Fibroblast of skin of left biceps (primary cell): ENCODE measurements at regions not wholly inside any gene's neighbourhood (a gene's known extent, or its start where the extent isn't known, plus 50 kb on each side); places are given as distances from the start of the nearest gene placed in this dataset.

Experiments
- DNase-seq, 2 experiments: peaks; one replicate each; pipeline ENCODE4 v3.0.0-alpha.2; 2013; ENCODE audit warnings: low read depth in 2 of 2

DNA sequence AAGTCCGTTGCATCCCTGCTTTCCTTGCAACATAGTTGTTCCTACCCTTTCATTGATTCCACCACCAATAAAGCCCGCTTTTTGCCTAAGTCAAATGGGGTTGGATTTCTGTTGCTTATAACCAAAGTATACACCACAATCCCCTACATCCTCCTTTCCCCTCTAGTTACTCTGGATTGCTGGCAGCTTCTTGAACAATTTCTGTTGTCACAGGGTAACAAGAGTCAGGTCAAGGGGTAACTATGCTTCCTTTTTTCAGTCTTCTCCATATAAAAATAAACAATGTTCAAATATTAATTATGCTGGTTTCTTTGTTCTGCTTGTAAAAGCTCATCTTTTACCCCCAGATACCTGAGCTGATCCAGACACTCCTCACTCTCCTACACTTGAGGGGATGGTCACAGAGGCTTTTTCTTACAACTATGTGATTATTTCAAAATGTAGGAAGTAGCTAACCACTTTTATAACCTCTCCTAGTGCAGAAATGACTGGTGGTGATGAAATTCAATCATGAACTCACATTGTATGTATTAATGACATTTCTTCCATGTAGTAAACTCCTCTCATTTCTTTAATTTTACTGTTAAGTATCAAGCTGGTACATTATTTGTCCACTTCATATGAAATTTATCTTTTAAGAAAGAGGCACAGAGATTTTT, 136.5 kb downstream of the SNX18 start:
- DNase-seq: no peak

DNA sequence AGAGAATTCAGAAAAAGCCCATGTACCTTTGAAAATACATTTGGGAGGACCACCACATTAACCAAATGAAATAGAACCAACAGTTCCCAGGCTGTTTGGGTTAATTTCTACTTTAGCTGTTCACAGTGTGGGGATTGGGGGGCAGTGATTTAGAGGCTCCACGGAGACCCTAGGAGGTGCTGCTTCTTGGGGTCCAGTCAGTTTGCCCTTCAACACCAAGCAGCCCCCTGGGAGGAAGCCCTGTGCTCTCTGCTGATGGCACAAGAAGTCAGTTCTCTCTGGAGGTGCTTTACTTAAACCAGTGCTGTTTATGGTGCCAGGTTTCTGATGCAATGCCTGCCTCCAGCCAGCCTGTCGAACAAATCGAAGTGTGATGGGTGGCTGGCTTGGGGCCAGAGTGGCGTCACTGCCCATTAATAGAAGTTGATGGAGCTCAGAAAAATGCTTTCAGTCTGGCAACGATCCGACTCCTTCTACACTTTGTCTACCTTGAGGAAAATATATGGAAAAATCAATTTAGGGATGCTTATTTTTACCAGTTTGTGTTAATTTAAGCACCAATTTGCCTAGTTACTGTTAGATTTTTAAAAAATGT, 134.0 kb downstream of the SNX18 start:
- DNase-seq: no peak

DNA sequence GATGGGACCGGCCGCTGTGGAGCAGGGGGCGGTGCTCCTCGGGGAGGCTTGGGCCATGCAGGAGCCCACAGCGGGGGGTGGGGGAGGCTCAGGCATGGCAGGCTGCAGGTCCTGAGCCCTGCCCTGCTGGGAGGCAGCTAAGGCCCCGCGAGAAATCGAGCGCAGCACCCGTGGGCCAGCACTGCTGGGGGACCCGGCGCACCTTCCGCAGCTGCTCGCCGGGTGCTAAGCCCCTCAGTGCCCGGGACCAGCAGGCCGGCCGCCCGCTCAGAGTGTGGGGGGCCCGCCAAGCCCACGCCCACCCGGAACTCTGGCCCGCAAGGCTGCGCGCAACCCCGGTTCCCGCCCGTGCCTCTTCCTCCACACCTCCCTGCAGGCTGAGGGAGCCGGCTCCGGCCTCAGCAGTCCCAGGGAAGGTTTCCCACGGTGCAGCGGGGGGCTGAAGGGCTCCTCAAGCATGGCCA, 131.5 kb downstream of the SNX18 start:
- no peak for DNase-seq

DNA sequence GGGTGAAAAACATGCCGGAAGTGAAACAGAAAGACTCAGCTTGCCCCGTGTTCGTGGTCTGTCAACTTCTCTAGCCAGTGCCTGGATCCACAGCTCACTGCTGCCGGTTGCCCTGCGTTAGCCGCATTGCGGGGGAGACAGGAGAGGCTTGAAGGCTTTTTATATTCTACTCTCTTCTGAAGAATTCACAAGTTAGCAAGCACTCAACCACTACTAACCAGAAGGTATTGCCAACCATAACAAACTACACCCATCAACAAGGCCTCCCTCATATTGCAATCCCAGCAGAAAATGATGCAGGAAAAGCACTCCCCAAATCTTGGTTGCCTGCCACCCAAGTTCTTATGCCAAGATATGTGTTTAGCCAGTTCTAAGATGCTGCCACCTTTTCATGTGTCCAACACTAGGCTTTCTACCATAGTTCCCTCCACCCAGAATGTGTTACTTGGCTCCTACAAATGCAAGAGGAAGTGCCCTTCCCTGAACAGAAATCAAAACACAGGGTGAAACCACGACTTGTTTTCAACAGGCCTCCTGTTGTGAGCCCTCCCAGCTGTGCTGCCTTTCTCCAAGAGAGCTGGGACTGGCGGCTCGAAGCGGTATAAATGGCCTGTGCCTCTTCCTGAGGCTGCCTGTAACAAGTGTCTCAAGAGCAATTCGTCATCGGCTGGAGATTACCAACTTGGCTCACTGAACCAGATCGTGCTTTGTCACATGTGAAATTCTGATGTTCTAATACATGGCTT, 129.0 kb downstream of the SNX18 start:
- DNase-seq: no peak

DNA sequence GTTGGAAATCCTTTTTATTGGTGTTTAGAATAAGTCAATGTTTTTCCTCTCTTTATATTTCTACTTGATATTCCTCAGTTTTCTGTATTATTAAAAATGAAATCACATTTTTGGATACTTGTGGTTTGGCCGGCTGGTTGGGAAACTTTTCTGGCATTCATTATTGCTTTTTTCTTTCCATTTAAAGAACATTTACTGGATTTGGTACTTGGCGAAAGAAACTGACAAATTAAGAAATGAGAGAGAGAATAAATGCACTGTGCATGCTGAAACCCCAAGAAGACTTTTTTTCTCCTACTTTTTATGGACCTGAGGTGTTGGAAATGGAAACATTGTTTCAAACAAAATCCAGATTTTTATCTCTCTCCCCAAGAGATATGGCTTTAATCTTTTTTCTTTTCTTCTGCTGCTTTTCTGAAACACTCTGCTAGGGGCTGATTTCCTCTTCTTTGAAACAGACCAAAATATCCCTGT, 128.4 kb downstream of the SNX18 start:
- peak; percentile 43 to 52 for DNase-seq

DNA sequence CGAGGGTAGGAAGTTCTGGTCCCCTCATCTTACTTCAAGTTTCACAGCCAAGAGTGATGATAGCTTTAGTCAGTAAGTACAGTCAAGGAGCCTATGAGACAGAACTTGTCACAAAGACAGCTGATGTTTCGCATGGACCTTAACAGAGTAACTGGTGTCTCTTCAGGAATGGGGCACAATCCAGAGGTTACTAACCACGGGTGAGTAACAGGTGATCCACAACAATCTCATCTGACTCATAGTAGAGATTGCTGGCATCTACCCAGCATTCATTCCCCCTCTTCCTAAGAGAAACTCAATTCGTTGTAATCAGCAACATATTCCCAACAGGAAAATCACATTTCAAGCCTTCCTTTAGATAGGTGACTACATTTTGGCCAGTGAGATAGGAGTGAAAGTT, 126.7 kb downstream of the SNX18 start:
- peak; percentile 57 to 58 for DNase-seq

DNA sequence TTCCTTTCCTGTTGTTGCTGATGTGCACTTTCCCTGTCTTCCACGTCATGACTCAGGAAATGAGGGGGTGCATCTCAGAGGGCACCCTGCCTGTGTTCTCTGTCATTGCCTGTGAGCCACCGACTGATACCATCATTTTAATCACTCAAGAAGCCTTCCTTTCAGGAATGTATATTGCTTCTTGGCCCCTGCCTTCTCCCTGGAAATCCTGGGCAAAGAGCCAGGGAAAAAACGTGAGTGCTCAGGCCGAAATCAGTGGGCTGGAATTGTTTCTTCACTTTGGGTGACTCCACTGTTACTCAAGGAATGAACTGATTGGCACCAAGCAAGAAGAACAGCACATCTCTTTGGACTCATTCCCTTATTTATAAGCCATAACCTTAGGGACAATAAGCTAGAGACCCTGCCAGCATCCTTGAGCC, 126.1 kb downstream of the SNX18 start:
- DNase-seq: peak; percentile 79 to 81

DNA sequence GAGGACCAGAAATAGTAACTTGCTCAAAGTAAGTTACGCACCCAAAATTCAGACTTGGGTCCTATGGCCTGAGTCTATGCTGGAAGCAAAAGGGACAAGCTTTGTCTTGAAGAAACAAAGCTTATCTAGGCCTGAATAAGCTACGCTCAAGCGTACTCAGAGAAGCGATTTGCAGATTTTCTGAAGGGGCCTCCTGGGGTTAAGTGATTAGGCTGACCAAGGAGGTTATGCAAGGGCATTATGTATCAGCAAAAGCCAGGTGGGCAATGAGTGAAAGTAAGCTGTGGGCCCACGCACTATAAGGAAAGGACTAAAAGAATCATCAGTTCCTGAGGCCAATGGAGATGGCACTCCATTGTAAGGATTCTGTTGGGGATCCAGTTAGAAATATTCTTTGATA, 122.1 kb downstream of the SNX18 start:
- no peak for DNase-seq

DNA sequence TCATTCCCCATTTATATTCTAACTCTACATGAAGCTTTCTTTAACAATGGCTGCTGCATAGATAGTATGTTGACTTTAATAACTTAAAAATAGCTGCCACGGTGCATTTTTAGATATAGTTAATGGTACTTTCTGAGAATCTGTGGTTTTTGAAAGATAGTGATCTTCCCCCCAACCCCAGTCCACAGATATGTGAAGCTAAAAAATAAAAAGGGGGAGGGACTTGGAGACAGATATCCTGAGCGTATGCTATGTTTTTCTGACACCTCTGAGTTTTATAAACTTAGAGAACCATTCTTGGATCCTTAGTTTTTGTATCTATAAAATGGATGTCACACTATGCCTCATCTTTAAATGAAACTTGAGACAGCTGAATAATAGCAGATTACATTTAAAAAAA, 120.5 kb downstream of the SNX18 start:
- no peak for DNase-seq

DNA sequence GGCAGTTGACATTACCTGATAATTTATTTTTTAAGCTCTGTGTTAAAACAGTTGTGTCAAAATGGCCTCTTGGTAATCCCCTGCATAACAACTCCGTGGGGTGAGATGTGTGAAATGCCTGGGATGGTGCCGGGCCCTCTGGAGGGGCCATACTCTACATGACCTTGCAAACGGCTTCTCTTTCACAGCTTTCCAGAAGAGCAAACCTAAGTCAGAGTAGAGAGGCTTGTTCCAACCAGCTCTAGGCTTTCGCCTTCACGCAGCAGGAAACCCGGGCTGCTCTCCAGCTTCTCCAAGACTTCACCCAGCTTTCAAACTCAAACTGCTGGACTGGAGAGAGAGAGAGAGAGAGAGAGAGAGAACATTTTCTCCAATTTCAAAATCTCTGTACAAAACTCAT, 120.1 kb downstream of the SNX18 start:
- DNase-seq: no peak

DNA sequence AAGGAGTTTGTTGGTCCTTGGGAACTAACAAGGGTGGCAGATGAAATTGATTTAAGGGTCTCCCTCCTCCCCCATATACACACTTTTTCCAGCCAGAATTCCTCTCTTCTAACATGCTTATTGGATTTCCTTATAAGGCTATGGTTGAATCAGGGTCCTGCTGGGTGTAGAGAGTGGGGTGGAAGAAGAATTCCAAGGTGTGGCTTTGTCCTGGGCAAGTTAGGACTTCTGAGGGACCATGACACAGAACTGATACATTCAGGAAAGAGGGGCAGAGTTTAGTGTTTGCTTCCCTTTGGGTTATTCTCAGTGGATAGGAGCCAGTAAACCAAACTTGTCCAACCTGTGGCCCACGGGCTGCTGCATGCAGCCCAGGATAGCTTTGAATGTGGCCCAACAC, 116.5 kb downstream of the SNX18 start:
- no peak for DNase-seq

DNA sequence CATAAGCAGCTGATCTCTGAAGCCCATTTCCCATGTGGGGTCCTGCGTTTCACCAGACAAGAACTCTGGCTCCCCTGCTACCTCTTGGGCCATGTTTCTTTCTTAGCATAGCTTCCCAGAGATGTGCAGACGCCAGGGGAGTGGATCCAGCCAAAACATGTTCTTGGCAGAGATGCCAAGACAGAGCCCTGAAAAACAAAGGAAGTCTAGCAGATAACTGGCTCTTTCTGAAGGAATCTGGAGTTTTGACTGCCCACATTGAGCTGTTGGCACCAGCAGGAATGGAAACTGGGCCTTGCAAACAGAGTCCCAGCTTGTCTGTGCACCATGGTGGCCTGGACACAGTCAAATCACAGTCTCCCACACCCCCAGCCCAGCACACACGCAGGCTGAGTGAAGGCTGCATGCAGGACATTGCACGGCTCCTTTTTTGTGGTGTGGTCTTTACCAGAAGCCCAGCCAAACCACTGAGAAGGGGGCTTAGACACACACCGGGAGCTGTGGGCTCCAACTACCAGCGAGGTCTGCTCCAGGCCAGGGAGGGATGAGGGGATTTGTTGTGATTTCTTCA, 114.7 kb downstream of the SNX18 start:
- no peak for DNase-seq

DNA sequence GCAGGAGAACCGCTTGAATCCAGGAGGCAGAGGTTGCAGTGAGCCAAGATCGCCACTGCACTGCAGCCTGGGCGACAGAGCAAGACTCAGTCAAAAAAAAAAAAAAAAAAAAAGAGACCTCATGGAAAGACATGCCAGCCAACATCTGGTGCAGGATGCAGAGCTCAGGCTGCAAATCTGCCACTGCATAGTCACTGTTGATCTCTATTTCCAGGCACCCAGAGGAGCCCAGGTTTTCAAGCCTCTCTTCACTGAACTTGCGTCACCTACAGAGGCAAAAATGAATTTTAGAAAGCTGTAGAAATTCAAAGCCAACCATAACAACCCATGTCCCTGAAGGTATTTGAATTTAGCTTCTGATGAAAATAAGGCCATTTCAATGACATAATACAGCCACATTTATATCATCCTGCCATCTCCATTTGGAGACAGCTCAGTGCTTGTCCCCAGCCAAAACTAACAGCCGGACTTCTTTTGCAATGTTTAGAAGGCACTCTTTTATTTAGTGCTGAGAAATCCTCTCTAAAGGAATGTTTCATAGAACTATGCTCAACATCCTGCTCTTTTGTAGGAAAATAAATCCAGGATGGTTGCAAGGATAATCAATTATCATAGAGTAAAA, 113.3 kb downstream of the SNX18 start:
- DNase-seq: no peak

DNA sequence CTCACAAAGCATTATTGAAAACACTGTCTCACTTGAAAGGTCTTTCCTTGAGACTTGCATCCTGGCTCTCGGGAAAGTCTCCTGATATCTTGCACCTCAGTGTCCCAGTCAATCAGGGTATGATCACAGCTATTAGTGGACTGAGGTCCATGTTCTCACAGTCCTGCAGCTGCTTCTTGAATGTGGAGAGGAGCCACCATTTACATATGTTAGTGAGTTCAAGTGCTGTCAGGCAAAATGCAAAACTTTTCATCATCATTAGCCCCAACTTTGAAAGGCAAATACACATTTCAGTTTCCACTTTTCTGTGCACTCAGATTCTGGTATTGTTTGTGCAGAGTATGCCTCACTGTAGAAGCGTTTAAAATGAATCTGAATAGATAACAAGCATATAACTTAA, 111.6 kb downstream of the SNX18 start:
- DNase-seq: no peak

DNA sequence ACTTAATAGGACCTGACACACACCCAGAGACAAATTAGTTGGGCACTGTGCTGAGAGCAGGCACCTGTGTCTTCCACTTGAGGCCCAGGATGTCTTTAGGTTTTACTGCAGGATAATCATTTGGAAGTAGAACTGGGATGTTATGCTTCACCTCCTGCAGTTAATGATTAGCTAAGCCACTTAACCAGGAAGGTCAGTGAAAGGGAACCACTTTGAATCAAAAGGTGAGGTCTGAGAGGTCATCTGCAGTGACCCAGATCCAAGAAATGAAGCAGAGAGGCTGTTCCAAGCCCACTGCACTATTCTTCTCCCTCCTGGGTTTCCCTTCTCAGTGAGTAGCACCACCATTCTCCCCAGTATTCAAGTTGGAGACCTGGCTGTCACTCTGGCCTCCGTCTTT, 110.5 kb downstream of the SNX18 start:
- DNase-seq: no peak

DNA sequence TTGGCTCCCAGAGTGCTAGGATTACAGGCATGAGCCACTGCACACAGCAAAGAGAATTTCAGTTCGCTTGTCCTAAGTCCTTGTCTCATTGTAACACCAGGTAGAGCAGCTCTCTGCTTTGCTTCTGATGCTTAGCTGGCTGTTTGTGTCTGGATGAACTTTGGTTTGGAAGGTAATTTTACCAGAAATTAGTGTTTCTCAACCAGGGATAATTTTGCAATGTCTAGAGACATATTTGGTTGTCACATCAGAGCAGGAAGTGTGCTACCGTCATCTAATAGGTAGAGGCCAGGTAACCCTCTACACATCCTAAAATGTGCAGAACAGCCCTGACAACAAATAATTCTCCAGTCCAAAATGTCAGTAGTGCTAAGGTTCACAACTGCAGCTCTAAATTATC, 108.8 kb downstream of the SNX18 start:
- no peak for DNase-seq

DNA sequence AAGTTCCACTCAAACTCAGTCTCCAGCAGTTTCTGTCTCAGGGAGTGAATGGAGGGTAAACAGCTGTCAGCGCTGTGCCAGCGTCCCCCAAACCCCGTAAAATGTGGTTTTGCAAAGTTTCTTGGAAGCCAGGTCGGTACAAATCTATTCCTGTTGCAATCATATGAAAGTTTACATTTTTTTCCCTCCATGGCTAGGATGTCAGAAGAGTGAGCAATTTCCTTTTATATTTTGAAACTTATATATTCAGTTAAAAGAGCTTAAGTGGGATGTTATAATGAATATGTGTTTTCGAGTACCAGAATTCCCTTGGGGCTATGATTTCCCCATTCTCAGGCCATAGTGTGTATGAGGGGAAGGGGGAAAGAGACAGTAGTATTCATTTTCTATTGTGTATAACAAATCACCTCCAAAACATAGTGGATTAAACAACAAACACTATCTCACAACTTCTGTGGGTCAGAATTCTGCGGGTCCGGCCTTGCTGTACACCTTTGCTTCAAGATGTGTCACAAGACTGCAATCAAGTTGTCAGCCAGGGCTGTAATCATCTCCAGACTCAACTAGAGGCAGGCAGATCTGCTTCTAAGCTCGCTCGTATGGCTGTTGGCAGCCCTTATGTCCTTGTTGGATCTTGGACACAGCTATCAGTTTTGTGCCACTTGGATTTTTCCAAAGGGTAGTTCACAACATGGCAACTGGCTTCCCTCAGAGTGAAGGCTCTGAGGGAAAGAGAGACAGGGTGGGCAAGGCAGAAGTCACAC, 107.4 kb downstream of the SNX18 start:
- peak; percentile 86 to 87 for DNase-seq

DNA sequence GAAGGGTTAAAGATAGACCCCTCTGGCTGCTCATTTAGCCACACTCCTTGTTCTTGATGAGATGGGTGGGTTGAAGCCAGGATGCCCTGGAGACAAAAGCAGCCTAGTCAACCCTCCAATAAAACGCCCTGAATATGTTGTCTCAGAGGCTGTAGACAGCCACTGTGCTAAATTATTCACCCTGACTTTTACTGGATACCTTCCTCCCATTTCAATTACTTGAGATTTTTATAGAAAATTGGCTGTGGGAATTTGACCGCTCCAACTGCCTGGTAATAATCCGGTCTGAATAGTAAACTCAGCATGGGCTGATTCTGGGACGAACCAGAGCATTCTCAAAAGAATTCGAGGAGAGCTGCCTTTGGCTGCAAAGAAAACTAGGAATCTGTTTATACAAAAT, 104.2 kb downstream of the SNX18 start:
- no peak for DNase-seq

DNA sequence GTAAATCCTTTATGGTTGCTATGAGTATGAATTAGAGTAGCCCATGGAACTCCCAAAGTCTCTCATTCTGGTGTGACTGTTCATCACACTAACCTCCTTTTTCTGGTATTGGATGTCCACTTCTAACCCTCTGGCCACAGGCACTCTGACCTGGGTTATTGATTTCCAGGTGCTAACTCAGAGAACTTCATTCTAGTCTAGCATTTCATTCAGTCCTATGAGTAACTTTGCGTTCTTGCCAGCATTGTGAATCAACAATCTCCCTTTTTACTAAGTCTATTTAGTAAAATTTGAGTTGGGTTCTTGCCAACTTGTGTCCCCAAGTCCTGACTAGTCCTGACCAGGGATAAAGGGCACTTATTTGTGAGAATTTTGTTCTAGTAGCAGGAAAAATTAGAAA, 103.5 kb downstream of the SNX18 start:
- DNase-seq: no peak

DNA sequence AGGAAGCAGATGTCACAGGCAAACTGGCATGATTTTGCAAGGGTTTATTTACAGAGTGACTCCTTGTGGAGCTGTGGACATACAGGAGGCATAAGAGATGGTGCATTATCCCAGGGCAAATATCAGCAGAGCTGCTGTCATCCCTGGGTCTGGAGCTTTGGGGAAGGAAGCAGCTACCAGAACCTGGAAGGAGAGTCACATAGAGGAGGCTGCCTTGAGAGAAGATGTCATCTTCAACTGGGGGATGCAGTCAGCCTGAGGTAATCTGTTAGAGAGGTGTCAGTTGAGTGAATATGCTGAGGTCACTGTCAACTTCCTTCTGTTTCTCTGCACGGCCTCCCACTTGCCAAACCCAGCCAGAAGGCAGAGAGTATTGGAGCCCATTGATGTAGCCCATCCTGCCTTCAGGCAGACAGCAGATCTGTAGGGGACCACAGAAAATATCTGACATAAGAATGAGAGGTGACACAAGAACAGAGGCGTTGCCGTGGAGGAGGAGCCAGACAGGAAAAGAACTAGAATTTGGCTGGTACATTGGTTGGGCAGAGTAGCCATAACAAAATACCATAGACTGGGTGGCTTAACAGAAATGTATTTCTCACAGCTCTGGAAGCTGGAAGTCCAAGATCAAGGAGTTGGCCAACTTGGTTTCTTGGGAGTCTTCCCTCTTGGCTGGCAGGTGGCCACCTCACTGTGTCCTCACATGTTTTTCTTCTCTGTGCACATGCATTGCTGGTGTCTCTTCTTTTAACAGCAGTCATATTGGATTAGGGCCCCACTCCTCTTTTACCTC, 102.8 kb downstream of the SNX18 start:
- no peak for DNase-seq

DNA sequence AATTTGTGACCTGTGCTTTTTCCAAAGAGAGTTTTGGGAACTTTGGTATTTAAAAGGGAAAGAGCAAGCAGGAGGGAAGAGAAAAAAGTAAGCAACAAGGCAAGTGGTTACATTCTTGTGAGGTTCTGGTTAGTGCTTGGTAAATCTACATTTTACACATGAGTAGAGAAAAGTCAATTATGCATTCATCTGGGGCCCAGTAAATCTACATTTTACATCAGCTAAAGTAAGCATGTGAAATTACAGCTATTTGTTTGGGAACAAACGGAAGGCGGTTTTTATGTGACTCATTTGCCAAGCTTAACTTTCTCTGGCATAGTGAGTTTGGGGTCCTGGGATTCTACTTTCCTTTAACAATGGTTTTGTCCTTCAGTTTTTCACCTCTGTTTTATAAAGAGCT, 102.2 kb downstream of the SNX18 start:
- no peak for DNase-seq
